ENCODE measurements at regions not wholly inside any gene's neighbourhood (a gene's known extent, or its start where the extent isn't known, plus 50 kb on each side); places are given as distances from the start of the nearest gene placed in this dataset.

- TF ChIP-seq E2F1 (CRISPR knock-in tag; IDR thresholded peaks at IDR 0.05) (no peak), MXI1 (IDR thresholded peaks at IDR 0.05; ENCODE audit: low read depth, low read length) (no peak), SMARCA4 (IDR thresholded peaks at IDR 0.05) (no peak), NEUROD1 (IDR thresholded peaks at IDR 0.05; ENCODE audit: borderline replicate concordance, low read depth, low read length, partially characterized antibody) (no peak), ZFP36 (IDR thresholded peaks at IDR 0.05; ENCODE audit: low read depth, low read length, partially characterized antibody) (no peak)
- TF ChIP-seq, protein P1, sequence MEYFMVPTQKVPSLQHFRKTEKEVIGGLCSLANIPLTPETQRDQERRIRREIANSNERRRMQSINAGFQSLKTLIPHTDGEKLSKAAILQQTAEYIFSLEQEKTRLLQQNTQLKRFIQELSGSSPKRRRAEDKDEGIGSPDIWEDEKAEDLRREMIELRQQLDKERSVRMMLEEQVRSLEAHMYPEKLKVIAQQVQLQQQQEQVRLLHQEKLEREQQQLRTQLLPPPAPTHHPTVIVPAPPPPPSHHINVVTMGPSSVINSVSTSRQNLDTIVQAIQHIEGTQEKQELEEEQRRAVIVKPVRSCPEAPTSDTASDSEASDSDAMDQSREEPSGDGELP (CRISPR knock-in tag; IDR thresholded peaks at IDR 0.05; ENCODE audit: borderline replicate concordance): no peak
- TF ChIP-seq, protein P2, sequence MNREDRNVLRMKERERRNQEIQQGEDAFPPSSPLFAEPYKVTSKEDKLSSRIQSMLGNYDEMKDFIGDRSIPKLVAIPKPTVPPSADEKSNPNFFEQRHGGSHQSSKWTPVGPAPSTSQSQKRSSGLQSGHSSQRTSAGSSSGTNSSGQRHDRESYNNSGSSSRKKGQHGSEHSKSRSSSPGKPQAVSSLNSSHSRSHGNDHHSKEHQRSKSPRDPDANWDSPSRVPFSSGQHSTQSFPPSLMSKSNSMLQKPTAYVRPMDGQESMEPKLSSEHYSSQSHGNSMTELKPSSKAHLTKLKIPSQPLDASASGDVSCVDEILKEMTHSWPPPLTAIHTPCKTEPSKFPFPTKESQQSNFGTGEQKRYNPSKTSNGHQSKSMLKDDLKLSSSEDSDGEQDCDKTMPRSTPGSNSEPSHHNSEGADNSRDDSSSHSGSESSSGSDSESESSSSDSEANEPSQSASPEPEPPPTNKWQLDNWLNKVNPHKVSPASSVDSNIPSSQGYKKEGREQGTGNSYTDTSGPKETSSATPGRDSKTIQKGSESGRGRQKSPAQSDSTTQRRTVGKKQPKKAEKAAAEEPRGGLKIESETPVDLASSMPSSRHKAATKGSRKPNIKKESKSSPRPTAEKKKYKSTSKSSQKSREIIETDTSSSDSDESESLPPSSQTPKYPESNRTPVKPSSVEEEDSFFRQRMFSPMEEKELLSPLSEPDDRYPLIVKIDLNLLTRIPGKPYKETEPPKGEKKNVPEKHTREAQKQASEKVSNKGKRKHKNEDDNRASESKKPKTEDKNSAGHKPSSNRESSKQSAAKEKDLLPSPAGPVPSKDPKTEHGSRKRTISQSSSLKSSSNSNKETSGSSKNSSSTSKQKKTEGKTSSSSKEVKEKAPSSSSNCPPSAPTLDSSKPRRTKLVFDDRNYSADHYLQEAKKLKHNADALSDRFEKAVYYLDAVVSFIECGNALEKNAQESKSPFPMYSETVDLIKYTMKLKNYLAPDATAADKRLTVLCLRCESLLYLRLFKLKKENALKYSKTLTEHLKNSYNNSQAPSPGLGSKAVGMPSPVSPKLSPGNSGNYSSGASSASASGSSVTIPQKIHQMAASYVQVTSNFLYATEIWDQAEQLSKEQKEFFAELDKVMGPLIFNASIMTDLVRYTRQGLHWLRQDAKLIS (CRISPR knock-in tag; IDR thresholded peaks at IDR 0.05): no peak
Measured at GRCh38 chr14:71698673-71699072, 233.6 kb upstream of the RGS6 start (continued).

All from K562 (cell line).